ENCODE measurements at regions not wholly inside any gene's neighbourhood (a gene's known extent, or its start where the extent isn't known, plus 50 kb on each side); places are given as distances from the start of the nearest gene placed in this dataset.

DNA sequence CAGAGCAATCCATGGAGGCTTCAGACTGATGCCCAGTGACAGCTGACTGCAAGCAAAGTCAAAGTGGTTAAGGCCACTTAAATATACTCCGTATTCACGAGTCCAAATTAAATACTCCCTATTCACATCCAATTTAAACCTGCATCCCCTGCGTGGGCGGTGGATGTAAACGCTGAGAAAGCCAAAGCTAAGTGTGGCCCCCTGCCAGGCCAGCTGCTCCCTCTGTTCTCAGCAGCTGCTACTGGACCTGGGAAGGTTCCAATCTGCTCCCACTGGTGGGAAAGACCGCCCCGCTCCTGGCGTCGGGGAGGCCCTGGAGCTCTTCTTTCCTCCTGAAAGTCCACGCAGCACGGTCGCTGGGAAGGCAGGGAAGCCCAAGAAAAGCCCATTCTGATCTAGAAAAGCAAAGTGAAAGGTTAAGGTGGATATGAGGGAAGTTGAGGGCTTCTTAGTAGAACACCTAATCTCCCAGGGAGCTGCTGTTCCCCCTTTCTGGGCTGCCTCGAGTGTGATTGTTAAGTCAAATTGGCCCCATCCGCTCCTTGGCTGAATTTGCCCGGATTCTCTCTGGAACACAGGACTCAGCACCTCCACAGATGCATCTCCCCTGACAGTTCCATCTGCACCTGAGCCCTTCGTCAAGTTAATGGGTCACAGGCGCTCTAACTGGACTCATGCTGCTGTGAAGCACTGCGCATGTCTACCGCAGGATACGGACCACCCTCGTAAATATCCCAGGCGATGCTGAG lies 205.5 kb downstream of the USP12 start:
- TF ChIP-seq, protein P1, sequence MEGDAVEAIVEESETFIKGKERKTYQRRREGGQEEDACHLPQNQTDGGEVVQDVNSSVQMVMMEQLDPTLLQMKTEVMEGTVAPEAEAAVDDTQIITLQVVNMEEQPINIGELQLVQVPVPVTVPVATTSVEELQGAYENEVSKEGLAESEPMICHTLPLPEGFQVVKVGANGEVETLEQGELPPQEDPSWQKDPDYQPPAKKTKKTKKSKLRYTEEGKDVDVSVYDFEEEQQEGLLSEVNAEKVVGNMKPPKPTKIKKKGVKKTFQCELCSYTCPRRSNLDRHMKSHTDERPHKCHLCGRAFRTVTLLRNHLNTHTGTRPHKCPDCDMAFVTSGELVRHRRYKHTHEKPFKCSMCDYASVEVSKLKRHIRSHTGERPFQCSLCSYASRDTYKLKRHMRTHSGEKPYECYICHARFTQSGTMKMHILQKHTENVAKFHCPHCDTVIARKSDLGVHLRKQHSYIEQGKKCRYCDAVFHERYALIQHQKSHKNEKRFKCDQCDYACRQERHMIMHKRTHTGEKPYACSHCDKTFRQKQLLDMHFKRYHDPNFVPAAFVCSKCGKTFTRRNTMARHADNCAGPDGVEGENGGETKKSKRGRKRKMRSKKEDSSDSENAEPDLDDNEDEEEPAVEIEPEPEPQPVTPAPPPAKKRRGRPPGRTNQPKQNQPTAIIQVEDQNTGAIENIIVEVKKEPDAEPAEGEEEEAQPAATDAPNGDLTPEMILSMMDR (IDR thresholded peaks at IDR 0.05; ENCODE audit: low read depth, low read length, poor library complexity, severe bottlenecking), result no peak
- no peak for TF ChIP-seq EZH2phosphoT487 (IDR thresholded peaks at IDR 0.05; ENCODE audit: borderline replicate concordance, low read length)

All from DOHH2 (cell line).